Renal cortex interstitium (tissue), 11 donors: ENCODE measurements at regions not wholly inside any gene's neighbourhood (a gene's known extent, or its start where the extent isn't known, plus 50 kb on each side); places are given as distances from the start of the nearest gene placed in this dataset.
A peak's percentile ranks its signal among the peaks of the same experiment; 100 is the strongest.
"Not testable (repeated sequence)": the region's sequence is repeated elsewhere in the genome, so short reads cannot be mapped to it uniquely, and the experiment has no call there.

Experiments used
- DNase-seq, 11 donors: peaks; one replicate each; pipeline ENCODE4 v3.0.0-alpha.2; 2013; ENCODE audit warnings: low read depth in 9 of 11, low spot score in 4 of 11; ENCODE audit errors: extremely low read depth in 1 of 11

GRCh38 chr7:25069900-25070443 is 55.1 kb downstream of the CYCS start:
- peak; percentile 45 to 80 (median 68) for DNase-seq

DNA sequence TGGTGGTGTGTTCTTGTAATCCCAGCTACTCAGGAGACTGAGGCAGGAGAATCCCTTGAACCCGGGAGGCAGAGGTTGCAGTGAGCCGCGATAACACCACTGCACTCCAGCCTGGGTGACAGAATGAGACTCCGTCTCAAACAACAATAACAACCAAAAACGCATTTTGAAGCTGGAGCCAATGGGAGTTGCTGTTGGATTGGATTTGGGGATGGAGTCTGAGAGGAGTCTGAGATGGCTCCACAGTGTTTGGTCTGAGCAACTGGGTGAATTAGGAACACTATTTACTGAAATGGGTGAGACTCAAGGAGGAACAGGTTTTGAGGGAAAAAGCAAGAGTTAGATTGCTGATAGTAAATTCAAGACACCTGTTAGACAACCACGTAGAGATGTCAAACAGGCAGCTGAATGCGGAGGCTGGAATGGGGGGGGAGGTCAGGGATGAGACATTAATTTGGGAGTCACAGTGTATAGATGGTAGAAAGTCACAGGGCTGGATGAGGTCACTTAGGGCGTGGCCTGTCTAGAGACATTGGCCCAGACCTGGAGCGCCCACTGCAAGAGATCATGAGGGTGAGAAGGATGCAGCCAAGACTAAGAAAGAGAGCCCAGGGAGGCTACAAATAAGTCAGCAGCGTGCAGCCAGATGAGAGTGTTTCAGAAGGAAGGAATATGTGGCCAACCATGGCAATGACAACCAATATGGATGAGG is 56.4 kb downstream of the CYCS start:
- no peak for DNase-seq

- no peak for DNase-seq
Observed at GRCh38 chr7:25067726-25068501, 57.1 kb downstream of the CYCS start.

- DNase-seq: no peak
Observed at GRCh38 chr7:25066253-25066652, 58.8 kb downstream of the CYCS start.

GRCh38 chr7:25062380-25062779 is 62.7 kb downstream of the CYCS start:
- no peak for DNase-seq

GRCh38 chr7:25060487-25061055 is 64.5 kb downstream of the CYCS start:
- DNase-seq: no peak

DNA sequence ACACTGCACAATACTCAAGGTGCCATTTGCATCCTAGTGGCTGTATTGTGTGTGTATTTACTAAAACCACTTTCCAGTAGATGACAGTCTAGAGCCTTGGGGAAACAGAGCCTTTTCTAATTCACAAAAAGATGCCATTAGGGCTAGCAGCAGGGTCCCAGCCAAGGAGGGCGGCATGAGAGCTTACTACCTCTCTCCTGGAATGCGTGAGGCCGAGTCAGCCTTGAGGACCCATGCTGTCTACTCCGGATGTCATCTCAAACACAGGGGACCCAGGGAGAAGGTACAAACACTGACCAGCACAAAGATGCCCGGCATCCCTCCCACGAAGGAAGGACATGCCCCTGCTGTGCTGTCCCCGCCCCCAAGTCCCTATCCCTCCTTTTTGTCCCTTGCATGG is 65.5 kb downstream of the CYCS start:
- DNase-seq: no peak

- no peak for DNase-seq
Observed at GRCh38 chr7:25056368-25056767, 68.7 kb downstream of the CYCS start.

- DNase-seq: no peak
Observed at GRCh38 chr7:25055520-25056220, 69.4 kb downstream of the CYCS start.

DNA sequence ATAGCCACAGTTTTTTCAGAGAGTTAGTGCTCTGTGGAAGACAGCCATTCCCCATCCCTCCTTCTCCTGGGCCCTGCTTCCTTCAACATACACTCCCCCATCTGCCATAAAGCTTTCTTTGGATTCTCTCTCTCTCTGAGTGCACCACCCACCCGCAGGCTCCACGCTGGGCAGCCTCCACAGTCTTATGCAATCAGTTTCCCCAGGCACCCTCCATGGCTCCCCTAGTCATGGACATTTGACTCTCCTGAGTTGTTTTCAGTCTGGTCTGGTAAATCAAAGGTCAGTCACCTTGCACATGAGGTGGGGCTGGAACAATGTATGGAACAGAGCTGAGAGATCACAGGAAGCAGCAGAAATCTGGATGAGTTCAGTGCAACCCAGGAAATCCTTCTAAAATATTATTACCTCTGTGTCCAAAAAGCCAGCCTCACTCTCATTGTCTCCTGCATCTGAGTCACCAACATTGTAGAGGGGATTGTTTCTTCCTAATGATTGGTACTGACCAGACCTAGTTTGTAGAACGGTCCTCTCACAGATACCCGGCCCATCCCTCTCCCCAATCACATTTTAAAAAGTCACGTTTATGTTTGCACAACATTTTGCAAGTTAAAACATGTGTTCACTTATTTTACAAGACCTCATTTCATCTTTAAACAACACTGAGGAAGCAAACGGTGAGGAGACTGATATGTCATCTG is 70.1 kb downstream of the CYCS start:
- no peak for DNase-seq

- DNase-seq: no peak
Observed at GRCh38 chr7:25050223-25050622, 70.2 kb upstream of the OSBPL3 start.

- DNase-seq: no peak
Observed at GRCh38 chr7:25048444-25048834, 68.5 kb upstream of the OSBPL3 start.

DNA sequence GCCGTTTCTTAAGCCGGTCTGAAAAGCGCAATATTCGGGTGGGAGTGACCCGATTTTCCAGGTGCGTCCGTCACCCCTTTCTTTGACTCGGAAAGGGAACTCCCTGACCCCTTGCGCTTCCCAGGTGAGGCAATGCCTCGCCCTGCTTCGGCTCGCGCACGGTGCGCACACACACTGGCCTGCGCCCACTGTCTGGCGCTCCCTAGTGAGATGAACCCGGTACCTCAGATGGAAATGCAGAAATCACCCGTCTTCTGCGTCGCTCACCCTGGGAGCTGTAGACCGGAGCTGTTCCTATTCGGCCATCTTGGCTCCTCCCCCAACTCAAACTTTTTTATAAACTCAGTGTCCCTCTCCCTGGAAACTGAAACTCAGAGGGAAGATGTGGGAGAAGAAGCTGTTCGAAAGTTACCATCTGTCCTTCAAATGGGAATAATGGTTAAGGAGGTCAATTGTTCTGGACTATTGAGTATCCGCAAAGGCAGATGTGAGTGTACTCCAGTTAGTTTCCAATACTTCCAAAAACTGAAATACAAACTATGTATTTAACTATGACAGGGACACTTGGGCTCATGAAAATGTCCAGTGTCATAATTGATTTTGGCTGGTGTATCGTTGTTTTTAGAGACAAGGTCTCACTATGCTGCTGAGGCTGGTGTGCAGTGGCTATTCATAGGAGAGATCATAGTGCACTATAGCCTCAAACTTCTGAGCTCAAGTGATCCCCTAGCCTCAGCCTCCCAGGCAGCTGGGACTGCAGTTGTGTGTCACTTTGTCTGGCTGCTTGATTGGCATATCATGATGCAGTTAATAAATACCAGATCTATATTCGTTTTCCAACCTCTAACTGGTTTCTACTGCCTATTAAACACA is 67.8 kb upstream of the OSBPL3 start:
- not testable (repeated sequence) for DNase-seq

DNA sequence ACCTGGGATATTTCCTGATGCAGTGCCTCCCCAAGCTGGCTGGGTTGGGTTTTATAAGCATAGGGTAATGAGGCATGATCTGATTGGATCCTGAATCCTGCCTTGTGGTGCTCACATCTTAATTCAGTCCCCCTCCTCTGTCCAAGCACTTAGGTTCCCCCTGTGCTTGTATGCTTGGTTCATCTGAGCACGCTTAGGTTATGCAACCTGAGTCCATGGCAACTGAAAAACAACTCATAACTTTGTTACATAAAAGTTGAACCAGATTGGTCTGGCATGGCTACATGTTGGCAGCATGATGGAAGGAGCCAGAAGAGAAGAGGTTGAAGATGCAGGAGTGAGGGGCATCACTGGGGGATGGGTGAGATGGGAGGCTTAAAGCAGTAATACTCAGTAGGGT is 57.3 kb upstream of the OSBPL3 start:
- DNase-seq: no peak

GRCh38 chr7:25035274-25035673 is 55.3 kb upstream of the OSBPL3 start:
- DNase-seq: no peak

GRCh38 chr7:25034136-25034535 is 54.2 kb upstream of the OSBPL3 start:
- no peak for DNase-seq

DNA sequence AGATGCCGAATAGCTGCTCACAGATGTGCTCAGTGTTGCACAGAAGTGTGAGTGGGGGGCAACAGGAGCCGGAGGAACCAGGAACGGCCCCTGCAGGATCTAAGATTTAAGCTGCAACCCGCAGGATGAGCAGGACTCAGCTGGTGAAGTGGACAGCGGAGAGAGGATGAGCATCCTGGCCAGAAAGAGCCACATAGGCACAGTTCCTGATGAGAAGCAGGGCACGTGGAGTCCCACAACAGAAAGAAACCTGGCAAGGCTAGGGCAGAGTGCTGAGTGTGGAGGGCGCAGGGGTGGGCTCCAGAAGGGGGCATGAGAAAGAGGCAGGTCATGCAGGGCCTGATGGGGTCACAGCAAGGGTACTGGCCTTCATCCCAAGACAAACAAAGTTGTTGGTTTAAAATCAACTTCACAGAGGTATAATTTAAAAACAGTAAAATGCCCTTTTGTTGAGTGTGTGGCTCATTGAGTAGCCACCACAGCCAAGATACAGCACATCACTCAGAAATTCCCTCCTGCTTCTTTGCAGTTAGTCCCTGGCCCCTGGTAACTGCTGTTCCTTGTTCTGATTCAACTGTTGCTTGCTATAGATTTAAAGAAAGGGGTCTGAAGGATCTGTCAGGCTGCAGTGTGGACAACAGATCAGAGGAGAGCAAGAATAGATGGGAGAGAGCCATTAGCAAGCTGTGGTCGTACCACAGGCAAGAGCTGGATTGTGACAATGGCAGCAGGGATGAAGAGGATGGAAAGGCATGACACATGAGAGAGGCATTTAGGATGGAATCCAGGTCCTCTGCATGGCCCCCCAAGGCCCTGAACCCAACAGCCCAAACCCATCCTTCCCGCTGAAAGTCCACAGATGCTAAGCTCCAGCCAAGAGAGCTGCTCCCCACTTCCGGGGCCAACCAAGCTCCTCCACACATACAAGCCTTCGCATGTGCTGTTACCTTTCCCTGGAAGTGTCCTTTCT is 53.1 kb upstream of the OSBPL3 start:
- DNase-seq: no peak
